ENCODE measurements at regions not wholly inside any gene's neighbourhood (a gene's known extent, or its start where the extent isn't known, plus 50 kb on each side); places are given as distances from the start of the nearest gene placed in this dataset.

DNA sequence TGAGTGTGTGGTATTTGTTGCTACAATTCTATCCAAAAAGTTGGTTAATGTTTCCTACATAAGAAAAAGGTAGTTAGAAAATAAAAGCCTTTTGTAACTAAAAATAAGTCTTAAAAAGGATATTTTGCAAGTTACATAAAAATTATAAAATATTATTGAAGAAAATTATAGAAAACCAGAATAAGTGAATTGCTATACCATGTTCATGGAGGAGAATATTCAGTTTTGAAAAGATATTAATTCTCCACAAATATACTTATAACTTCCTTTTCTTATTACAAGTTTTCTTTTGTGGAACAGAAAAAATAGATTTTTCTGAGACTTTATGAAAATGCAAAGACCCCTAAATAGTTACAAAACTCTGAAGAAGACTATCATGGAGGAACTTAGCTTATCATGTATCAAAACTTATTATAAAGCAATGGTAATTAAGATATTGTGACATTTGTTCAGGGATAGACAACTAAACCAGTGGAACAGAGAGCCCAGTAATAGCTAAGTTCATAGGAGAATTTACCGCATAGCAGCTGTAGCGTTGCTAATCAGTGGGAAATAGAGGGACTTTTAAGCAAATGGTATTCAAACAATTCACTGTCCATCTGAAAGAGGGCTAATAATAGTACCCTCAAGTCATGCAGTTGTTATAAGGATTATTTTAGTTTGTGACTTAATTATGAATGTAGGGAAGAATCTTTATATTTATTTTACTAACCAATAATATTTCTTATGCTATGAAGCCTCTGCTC, 515.2 kb upstream of the ZNF608 start:
- no peak for TF ChIP-seq EP300 (IDR thresholded peaks at IDR 0.05)
- TF ChIP-seq, protein P1, sequence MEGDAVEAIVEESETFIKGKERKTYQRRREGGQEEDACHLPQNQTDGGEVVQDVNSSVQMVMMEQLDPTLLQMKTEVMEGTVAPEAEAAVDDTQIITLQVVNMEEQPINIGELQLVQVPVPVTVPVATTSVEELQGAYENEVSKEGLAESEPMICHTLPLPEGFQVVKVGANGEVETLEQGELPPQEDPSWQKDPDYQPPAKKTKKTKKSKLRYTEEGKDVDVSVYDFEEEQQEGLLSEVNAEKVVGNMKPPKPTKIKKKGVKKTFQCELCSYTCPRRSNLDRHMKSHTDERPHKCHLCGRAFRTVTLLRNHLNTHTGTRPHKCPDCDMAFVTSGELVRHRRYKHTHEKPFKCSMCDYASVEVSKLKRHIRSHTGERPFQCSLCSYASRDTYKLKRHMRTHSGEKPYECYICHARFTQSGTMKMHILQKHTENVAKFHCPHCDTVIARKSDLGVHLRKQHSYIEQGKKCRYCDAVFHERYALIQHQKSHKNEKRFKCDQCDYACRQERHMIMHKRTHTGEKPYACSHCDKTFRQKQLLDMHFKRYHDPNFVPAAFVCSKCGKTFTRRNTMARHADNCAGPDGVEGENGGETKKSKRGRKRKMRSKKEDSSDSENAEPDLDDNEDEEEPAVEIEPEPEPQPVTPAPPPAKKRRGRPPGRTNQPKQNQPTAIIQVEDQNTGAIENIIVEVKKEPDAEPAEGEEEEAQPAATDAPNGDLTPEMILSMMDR (IDR thresholded peaks at IDR 0.05), result no peak

Data from tibial nerve (tissue), 4 donors.